AG09309 (cell line): ENCODE measurements at regions not wholly inside any gene's neighbourhood (a gene's known extent, or its start where the extent isn't known, plus 50 kb on each side); places are given as distances from the start of the nearest gene placed in this dataset.
"Not testable (repeated sequence)": the region's sequence is repeated elsewhere in the genome, so short reads cannot be mapped to it uniquely, and the experiment has no call there.

Source experiments
- DNase-seq: peaks from one replicate; pipeline ENCODE4 v3.0.0-alpha.2; 2010; ENCODE audit warnings: low read depth
- H3K4me3 ChIP-seq: 2 replicates; pipeline ENCODE4 v1.5.1; 2011; ENCODE audit warnings: mild to moderate bottlenecking, low read depth, low read length, moderate library complexity; ENCODE audit not compliant: control insufficient read depth
- TF ChIP-seq, protein P1 (sequence below): IDR thresholded peaks from 2 replicates; pipeline ENCODE4 v1.5.1; 2011; ENCODE audit warnings: mild to moderate bottlenecking, low read depth, low read length, inconsistent platforms; ENCODE audit not compliant: insufficient read depth, control insufficient read depth; ENCODE audit errors: missing control alignments

DNA sequence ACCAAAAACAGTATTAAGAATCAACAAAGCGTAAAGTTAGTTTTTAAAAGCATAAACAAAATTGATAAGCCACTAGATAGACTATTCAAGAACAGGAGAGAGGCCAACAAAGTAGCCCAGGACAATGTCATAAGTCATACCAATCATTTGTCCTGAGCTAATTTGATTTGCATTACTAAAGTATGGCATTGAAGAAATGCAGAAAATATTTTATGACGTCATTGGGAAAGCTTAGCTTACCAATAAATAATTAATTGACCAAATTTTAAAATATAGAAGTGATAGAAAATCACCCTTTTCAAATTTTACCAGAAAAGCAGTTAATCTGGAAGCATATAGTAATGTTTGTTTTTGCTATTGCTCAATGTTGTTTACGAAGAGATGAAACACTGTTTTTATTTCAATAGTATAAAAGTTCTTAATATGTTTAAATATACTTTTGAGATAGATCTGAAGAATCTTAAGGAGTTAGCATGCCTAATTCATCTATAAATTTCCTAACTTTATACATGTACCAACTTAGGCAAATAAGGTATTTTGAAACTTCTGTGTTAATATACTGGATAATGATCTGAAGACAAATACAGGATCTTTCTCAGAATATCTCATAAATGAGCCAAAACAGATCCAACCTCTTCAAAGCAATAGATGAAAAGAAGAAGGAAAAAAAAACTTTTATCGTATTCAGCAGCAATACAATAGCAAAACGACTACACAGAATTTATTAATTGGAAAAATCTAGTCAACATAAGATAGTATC is 1118.5 kb downstream of the SLC16A7 start:
- DNase-seq, result no peak
- TF ChIP-seq, protein P1, sequence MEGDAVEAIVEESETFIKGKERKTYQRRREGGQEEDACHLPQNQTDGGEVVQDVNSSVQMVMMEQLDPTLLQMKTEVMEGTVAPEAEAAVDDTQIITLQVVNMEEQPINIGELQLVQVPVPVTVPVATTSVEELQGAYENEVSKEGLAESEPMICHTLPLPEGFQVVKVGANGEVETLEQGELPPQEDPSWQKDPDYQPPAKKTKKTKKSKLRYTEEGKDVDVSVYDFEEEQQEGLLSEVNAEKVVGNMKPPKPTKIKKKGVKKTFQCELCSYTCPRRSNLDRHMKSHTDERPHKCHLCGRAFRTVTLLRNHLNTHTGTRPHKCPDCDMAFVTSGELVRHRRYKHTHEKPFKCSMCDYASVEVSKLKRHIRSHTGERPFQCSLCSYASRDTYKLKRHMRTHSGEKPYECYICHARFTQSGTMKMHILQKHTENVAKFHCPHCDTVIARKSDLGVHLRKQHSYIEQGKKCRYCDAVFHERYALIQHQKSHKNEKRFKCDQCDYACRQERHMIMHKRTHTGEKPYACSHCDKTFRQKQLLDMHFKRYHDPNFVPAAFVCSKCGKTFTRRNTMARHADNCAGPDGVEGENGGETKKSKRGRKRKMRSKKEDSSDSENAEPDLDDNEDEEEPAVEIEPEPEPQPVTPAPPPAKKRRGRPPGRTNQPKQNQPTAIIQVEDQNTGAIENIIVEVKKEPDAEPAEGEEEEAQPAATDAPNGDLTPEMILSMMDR, result no peak
- H3K4me3 ChIP-seq, result no peak overlapping the region

DNA sequence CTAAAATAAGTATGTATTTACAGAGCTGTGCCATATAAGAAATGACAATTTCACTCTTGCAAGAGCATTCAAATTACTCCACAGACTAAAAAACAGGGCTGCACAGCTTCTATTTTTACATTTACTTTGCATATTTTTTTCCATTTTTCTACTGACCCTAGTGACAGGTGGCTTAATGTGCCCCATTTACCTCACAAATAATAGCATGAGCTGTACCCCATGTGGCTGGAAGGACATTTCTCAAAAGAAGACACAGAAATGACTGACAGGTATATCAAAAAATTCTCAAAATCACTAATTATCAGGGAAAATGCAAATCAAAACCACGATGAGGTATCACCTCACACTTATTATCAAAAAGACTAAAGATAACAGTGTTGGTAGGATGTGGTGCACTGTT is 1128.6 kb downstream of the SLC16A7 start:
- TF ChIP-seq, protein P1, result no peak
- DNase-seq, result no peak
- H3K4me3 ChIP-seq, result no peak overlapping the region

GRCh38 chr12:60724984-60725383 is 1129.2 kb downstream of the SLC16A7 start:
- no peak for DNase-seq
- TF ChIP-seq, protein P1, result no peak
- no peak overlapping the region for H3K4me3 ChIP-seq

DNA sequence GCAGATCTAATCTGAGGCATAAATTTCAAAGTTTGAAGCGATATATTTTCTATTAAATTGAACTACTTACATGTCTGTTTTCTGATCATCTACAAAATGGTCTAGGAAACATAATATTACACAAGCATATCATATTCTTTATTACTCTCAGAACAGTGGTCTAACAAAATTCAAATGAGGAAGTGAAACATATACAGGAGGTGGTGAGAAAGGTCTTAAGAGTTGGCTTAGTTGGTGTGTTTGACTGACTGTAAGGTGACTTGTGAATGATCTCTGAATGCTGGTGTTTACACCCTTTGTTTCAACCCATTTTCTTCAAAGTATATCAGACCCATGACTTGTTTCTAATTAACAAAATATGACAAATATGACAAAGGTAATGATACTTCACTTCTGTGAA is 1156.8 kb downstream of the SLC16A7 start:
- no peak for DNase-seq
- TF ChIP-seq, protein P1, result no peak

GRCh38 chr12:60758224-60758623 is 1162.4 kb downstream of the SLC16A7 start:
- TF ChIP-seq, protein P1, result no peak
- no peak overlapping the region for H3K4me3 ChIP-seq
- no peak for DNase-seq

More for the DNA sequence above, 1156.8 kb downstream of the SLC16A7 start:
- no peak overlapping the region for H3K4me3 ChIP-seq

DNA sequence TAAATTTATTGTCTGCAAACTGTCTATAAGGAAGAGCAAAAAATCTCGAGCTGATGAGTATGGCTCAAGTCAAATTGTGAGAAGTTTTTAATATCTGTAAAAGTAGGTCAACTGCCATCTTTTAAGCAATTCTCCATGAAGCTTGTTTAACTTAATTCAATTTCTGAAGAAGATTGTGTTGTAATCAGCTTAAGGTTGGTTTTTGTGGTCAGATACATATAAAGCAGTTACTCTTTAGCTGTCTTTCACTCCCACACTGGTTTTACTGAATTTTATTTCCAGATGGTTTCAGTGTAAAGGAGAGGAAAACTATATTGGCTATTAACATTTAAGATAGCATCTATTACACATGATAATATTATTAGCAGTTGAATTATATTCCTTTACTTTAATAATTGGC is 1165.1 kb downstream of the SLC16A7 start:
- TF ChIP-seq, protein P1, result no peak
- no peak for DNase-seq
- H3K4me3 ChIP-seq, result no peak overlapping the region

DNA sequence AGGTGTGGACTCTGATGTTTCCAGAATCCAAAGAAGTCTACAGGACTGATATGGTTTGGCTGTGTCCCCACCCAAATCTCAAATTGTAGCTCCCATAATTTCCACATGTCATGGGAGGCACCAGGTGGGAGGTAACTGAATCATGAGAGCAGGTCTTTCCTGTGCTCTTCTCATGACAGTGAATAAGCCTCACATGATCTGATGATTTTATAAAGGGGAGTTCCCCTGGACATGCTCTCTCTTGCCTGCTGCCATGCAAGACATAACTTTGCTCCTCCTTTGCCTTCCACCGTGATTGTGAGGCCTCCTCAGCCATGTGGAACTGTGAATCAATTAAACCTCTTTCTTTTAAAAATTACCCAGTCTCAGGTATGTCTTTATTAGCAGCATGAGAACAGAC is 1205.3 kb downstream of the SLC16A7 start:
- DNase-seq, H3K4me3 ChIP-seq: not testable (repeated sequence)
